ENCODE measurements at regions not wholly inside any gene's neighbourhood (a gene's known extent, or its start where the extent isn't known, plus 50 kb on each side); places are given as distances from the start of the nearest gene placed in this dataset.
"Not testable (repeated sequence)": the region's sequence is repeated elsewhere in the genome, so short reads cannot be mapped to it uniquely, and the experiment has no call there.

- CTCF ChIA-PET = no interaction called here
- H3K27ac Mint-ChIP-seq = no peak overlapping the region
- ATAC-seq = no peak
- POLR2A ChIA-PET = no interaction called here
- no peak overlapping the region for H3K4me3 Mint-ChIP-seq
- H3K9me3 Mint-ChIP-seq (ENCODE audit: insufficient read depth) = peaks cover 9% of the 10 kb centered on the region
- no peaks in the 10 kb centered on the region for H3K36me3 Mint-ChIP-seq (ENCODE audit: low read depth)
- no peaks in the 10 kb centered on the region for H3K4me1 Mint-ChIP-seq (ENCODE audit: low read depth)
- H3K27me3 Mint-ChIP-seq (ENCODE audit: low read depth) = no peaks in the 10 kb centered on the region
- DNase-seq = no peak
Observed at GRCh38 chr9:102551346-102551745, 443.8 kb upstream of the CYLC2 start.

DNA sequence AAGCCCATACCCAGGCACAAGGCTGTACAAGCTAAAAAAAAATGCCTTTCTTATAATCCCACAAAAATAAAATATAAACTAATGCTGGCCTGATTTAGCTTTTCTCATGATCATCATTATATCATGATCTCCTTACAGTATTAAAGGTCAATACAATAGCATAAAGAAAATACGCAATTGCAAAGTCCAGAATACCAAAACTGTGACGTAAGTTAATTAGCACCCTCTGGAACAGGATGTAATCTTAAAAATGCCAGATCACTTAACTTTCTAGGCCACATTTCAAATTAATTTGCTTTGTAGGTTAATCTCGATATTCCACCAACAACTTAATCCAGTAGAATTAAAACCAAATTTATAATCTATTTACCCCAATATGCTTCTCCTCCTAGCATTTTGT lies 444.2 kb upstream of the CYLC2 start:
- H3K9me3 Mint-ChIP-seq (ENCODE audit: insufficient read depth) = peaks cover 9% of the 10 kb centered on the region
- H3K4me1 Mint-ChIP-seq (ENCODE audit: low read depth) = no peaks in the 10 kb centered on the region
- ChIA-PET CTCF (no interaction called here), POLR2A (no interaction called here)
- H3K27me3 Mint-ChIP-seq (ENCODE audit: low read depth) = no peaks in the 10 kb centered on the region
- H3K36me3 Mint-ChIP-seq (ENCODE audit: low read depth) = no peaks in the 10 kb centered on the region
- no peak overlapping the region for H3K27ac Mint-ChIP-seq
- ATAC-seq (no peak), DNase-seq (no peak)
- no peak overlapping the region for H3K4me3 Mint-ChIP-seq

DNA sequence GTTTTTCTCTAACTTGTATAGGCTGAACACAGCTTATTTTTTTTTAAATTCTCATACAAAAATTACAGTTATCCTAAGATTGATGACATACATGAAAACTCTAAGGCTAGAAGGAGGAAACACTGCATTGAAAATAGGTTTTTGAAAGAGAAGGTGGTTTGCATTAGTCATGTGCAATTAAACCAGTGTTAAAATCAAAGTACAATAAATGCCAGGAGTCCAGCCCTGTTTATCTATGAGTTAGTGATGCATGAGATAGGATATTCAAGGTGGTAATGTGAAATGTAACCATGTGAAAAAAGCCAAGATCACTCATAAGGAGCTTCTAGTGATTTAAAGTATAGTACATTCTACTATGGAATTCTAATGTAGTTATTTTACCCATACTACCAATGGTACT lies 444.9 kb upstream of the CYLC2 start:
- POLR2A ChIA-PET = no interaction called here
- Mint-ChIP-seq H3K4me3 (no peak overlapping the region), H3K27ac (no peak overlapping the region), H3K9me3 (ENCODE audit: insufficient read depth) (peaks cover 9% of the 10 kb centered on the region), H3K27me3 (ENCODE audit: low read depth) (no peaks in the 10 kb centered on the region), H3K4me1 (ENCODE audit: low read depth) (no peaks in the 10 kb centered on the region), H3K36me3 (ENCODE audit: low read depth) (no peaks in the 10 kb centered on the region)
- ATAC-seq = no peak
- CTCF ChIA-PET = no interaction called here
- no peak for DNase-seq

DNA sequence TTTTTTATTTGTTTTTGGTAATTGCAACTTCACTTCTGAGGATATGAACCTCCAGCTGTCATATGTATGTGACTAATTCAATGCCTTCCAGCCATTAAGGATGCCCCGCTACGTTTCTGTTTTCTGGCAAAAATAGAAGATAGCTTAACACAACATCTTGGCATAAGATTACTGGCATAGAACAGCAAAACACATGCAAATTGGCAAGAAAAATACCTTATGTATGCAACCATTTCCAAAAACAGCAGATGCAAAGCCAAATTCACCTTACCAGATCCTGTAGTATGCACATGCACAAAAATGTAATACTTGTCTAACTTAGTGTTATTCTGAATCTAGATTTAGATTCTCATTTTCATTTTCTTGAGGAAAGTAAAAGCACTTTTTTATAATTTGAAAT lies 461.1 kb upstream of the CYLC2 start:
- Mint-ChIP-seq H3K36me3 (ENCODE audit: low read depth) (no peaks in the 10 kb centered on the region), H3K27ac (no peak overlapping the region), H3K4me3 (no peak overlapping the region), H3K27me3 (ENCODE audit: low read depth) (no peaks in the 10 kb centered on the region), H3K4me1 (ENCODE audit: low read depth) (no peaks in the 10 kb centered on the region), H3K9me3 (ENCODE audit: insufficient read depth) (peaks cover 3% of the 10 kb centered on the region)
- ChIA-PET POLR2A (no interaction called here), CTCF (no interaction called here)
- no peak for DNase-seq
- no peak for ATAC-seq

GRCh38 chr9:102521097-102521755 lies 473.9 kb upstream of the CYLC2 start:
- Mint-ChIP-seq H3K4me1 (ENCODE audit: low read depth) (no peaks in the 10 kb centered on the region), H3K27ac (no peak overlapping the region), H3K36me3 (ENCODE audit: low read depth) (no peaks in the 10 kb centered on the region), H3K27me3 (ENCODE audit: low read depth) (no peaks in the 10 kb centered on the region), H3K4me3 (no peak overlapping the region), H3K9me3 (ENCODE audit: insufficient read depth) (peaks cover 7% of the 10 kb centered on the region)
- POLR2A ChIA-PET = no interaction called here
- CTCF ChIA-PET = no interaction called here
- DNase-seq (no peak), ATAC-seq (no peak)

- Mint-ChIP-seq H3K36me3 (ENCODE audit: low read depth) (no peaks in the 10 kb centered on the region), H3K4me3 (no peak overlapping the region), H3K27me3 (ENCODE audit: low read depth) (no peaks in the 10 kb centered on the region), H3K27ac (no peak overlapping the region), H3K9me3 (ENCODE audit: insufficient read depth) (peaks cover 14% of the 10 kb centered on the region), H3K4me1 (ENCODE audit: low read depth) (no peaks in the 10 kb centered on the region)
- DNase-seq (no peak), ATAC-seq (no peak)
- CTCF ChIA-PET = no interaction called here
- POLR2A ChIA-PET = no interaction called here
Observed at GRCh38 chr9:102519423-102519822, 475.7 kb upstream of the CYLC2 start.

- POLR2A ChIA-PET = no interaction called here
- H3K4me1 Mint-ChIP-seq (ENCODE audit: low read depth) = no peaks in the 10 kb centered on the region
- no peak overlapping the region for H3K4me3 Mint-ChIP-seq
- ATAC-seq (no peak), DNase-seq (no peak)
- CTCF ChIA-PET = no interaction called here
- no peak overlapping the region for H3K27ac Mint-ChIP-seq
- no peaks in the 10 kb centered on the region for H3K27me3 Mint-ChIP-seq (ENCODE audit: low read depth)
- H3K9me3 Mint-ChIP-seq (ENCODE audit: insufficient read depth) = peaks cover 14% of the 10 kb centered on the region
- no peaks in the 10 kb centered on the region for H3K36me3 Mint-ChIP-seq (ENCODE audit: low read depth)
Observed at GRCh38 chr9:102518324-102518723, 476.8 kb upstream of the CYLC2 start.

DNA sequence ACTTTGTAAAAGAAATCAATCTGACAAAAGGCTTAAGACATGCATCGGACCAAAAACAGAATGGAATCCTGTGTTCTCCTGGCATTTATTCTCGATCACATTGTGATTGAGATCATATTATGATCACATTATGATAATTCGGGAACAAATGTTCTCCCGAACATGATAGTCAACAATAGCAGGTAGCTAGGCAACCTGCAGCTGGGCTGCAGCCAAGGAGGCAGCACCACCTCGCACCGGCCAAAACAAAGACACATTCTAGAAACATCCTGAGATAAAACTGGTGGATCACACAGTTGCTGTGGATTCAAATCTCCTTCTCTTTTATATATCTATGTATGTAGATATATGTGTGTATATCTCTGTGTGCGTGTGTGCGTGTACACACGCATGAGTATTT lies 480.6 kb upstream of the CYLC2 start:
- Mint-ChIP-seq H3K36me3 (ENCODE audit: low read depth) (no peaks in the 10 kb centered on the region), H3K27ac (no peak overlapping the region), H3K27me3 (ENCODE audit: low read depth) (no peaks in the 10 kb centered on the region), H3K4me1 (ENCODE audit: low read depth) (no peaks in the 10 kb centered on the region), H3K4me3 (no peak overlapping the region), H3K9me3 (ENCODE audit: insufficient read depth) (peaks cover 14% of the 10 kb centered on the region)
- POLR2A ChIA-PET = no interaction called here
- ATAC-seq = no peak
- no peak for DNase-seq
- CTCF ChIA-PET = no interaction called here

DNA sequence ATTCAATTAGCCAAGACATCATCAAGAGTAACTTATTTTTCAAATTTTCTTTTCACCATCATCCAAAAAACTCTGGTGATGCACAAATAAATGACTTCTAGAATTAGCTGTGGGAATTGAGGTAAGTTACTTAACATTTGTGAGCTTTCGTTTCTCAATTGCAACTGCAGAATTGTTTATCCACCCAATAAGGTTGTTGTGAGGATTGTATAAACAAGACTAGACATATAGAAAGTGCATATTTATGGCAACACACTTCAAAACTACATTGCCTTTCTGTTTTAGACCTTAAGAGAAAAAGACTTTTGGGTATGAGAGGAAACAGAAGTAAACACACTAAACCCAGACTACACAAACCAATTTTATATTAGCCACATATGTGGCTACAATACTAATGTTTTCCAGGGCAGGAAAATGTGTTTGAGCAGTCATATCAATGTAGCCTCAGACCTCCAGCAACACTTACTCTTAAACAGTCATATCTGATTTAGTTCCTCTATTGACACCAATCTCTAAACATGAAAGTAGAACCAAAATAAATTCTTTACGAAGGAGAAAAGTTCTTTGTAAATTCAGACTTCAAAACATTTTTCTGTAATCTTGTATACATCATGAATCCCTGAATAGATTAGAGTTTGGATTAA lies 488.0 kb upstream of the CYLC2 start:
- no peaks in the 10 kb centered on the region for H3K4me1 Mint-ChIP-seq (ENCODE audit: low read depth)
- no peaks in the 10 kb centered on the region for H3K36me3 Mint-ChIP-seq (ENCODE audit: low read depth)
- ATAC-seq = no peak
- no peak overlapping the region for H3K4me3 Mint-ChIP-seq
- DNase-seq = no peak
- ChIA-PET CTCF (no interaction called here), POLR2A (no interaction called here)
- no peaks in the 10 kb centered on the region for H3K27me3 Mint-ChIP-seq (ENCODE audit: low read depth)
- no peaks in the 10 kb centered on the region for H3K9me3 Mint-ChIP-seq (ENCODE audit: insufficient read depth)
- no peak overlapping the region for H3K27ac Mint-ChIP-seq

GRCh38 chr9:102506406-102506805 lies 488.7 kb upstream of the CYLC2 start:
- ATAC-seq (no peak), DNase-seq (no peak)
- H3K4me1 Mint-ChIP-seq (ENCODE audit: low read depth) = no peaks in the 10 kb centered on the region
- no peaks in the 10 kb centered on the region for H3K36me3 Mint-ChIP-seq (ENCODE audit: low read depth)
- H3K27ac Mint-ChIP-seq = no peak overlapping the region
- no peaks in the 10 kb centered on the region for H3K9me3 Mint-ChIP-seq (ENCODE audit: insufficient read depth)
- ChIA-PET POLR2A (no interaction called here), CTCF (no interaction called here)
- no peak overlapping the region for H3K4me3 Mint-ChIP-seq
- H3K27me3 Mint-ChIP-seq (ENCODE audit: low read depth) = no peaks in the 10 kb centered on the region

- H3K27me3 Mint-ChIP-seq (ENCODE audit: low read depth) = no peaks in the 10 kb centered on the region
- no peak overlapping the region for H3K27ac Mint-ChIP-seq
- H3K36me3 Mint-ChIP-seq (ENCODE audit: low read depth) = no peaks in the 10 kb centered on the region
- CTCF ChIA-PET = no interaction called here
- ATAC-seq = no peak
- no peak for DNase-seq
- H3K9me3 Mint-ChIP-seq (ENCODE audit: insufficient read depth) = peaks cover 12% of the 10 kb centered on the region
- H3K4me1 Mint-ChIP-seq (ENCODE audit: low read depth) = no peaks in the 10 kb centered on the region
- no peak overlapping the region for H3K4me3 Mint-ChIP-seq
- POLR2A ChIA-PET = no interaction called here
Observed at GRCh38 chr9:102499468-102499867, 495.7 kb upstream of the CYLC2 start.

GRCh38 chr9:102497709-102498108 lies 497.4 kb upstream of the CYLC2 start:
- H3K4me3 Mint-ChIP-seq = no peak overlapping the region
- POLR2A ChIA-PET = no interaction called here
- H3K27ac Mint-ChIP-seq = no peak overlapping the region
- no peaks in the 10 kb centered on the region for H3K36me3 Mint-ChIP-seq (ENCODE audit: low read depth)
- no peak for DNase-seq
- H3K4me1 Mint-ChIP-seq (ENCODE audit: low read depth) = no peaks in the 10 kb centered on the region
- CTCF ChIA-PET = no interaction called here
- H3K9me3 Mint-ChIP-seq (ENCODE audit: insufficient read depth) = peaks cover 16% of the 10 kb centered on the region
- ATAC-seq = no peak
- H3K27me3 Mint-ChIP-seq (ENCODE audit: low read depth) = no peaks in the 10 kb centered on the region

DNA sequence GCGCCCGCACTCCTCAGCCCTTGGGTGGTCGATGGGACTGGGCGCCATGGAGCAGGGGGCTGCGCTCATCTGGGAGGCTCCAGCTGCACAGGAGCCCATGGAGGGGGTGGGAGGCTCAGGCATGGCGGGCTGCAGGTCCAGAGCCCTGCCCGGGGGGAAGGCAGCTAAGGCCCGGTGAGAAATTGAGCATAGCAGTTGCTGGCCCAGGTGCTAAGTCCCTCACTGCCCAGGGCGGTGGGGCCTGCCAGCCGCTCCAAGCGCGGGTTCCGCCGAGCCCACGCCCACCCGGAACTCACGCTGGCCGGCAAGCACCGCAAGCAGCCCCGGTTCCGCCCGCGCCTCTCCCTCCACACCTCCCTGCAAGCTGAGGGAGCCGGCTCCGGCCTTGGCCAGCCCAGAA lies 508.2 kb upstream of the CYLC2 start:
- H3K27ac Mint-ChIP-seq; DNase-seq; H3K4me1 Mint-ChIP-seq (ENCODE audit: low read depth); H3K4me3 Mint-ChIP-seq; CTCF ChIA-PET; H3K9me3 Mint-ChIP-seq (ENCODE audit: insufficient read depth); ATAC-seq; POLR2A ChIA-PET; H3K27me3 Mint-ChIP-seq (ENCODE audit: low read depth); H3K36me3 Mint-ChIP-seq (ENCODE audit: low read depth): not testable (repeated sequence)

Data from activated CD8-positive, alpha-beta T cell treated with anti-CD3 and anti-CD28 coated beads, Interleukin-2, amount 10 ng/mL, durations not matched to agents 7 days and 5 days (primary cell).